Subcutaneous abdominal adipose tissue (tissue), 5 donors: ENCODE measurements at regions not wholly inside any gene's neighbourhood (a gene's known extent, or its start where the extent isn't known, plus 50 kb on each side); places are given as distances from the start of the nearest gene placed in this dataset.

Experiments
- H3K27ac ChIP-seq: one replicate; pipeline ENCODE4 v1.7.0; 2013; ENCODE audit warnings: low read depth, mild to moderate bottlenecking, inconsistent platforms, low read length, moderate library complexity
- H3K27me3 ChIP-seq, 5 donors: one replicate each; pipeline ENCODE4 v1.7.0; 2013; ENCODE audit warnings: low read length in 5 of 5, inconsistent platforms in 1 of 5; ENCODE audit not compliant: control insufficient read depth in 5 of 5, insufficient read depth in 4 of 5
- H3K36me3 ChIP-seq, 5 donors: one replicate each; pipeline ENCODE4 v1.7.0; 2013; ENCODE audit warnings: low read length in 5 of 5; ENCODE audit not compliant: control insufficient read depth in 5 of 5, insufficient read depth in 5 of 5
- H3K4me1 ChIP-seq, 5 donors: one replicate each; pipeline ENCODE4 v1.7.0; 2013; ENCODE audit warnings: low read length in 5 of 5, mild to moderate bottlenecking in 3 of 5, moderate library complexity in 1 of 5; ENCODE audit not compliant: control insufficient read depth in 5 of 5, insufficient read depth in 5 of 5
- H3K4me3 ChIP-seq, 5 donors: one replicate each; pipeline ENCODE4 v1.7.0; 2013; ENCODE audit warnings: low read length in 5 of 5, low read depth in 1 of 5
- H3K9ac ChIP-seq, 5 donors: one replicate each; pipeline ENCODE4 v1.7.0; 2013; ENCODE audit warnings: low read length in 5 of 5, mild to moderate bottlenecking in 4 of 5, moderate library complexity in 3 of 5
- H3K9me3 ChIP-seq, 5 donors: one replicate each; pipeline ENCODE4 v1.7.0; 2013; ENCODE audit warnings: low read length in 5 of 5; ENCODE audit not compliant: control insufficient read depth in 5 of 5
- donor health status: healthy.
- donor health status: healthy.
- donor health status: healthy.
- donor health status: healthy.
- donor health status: healthy.

DNA sequence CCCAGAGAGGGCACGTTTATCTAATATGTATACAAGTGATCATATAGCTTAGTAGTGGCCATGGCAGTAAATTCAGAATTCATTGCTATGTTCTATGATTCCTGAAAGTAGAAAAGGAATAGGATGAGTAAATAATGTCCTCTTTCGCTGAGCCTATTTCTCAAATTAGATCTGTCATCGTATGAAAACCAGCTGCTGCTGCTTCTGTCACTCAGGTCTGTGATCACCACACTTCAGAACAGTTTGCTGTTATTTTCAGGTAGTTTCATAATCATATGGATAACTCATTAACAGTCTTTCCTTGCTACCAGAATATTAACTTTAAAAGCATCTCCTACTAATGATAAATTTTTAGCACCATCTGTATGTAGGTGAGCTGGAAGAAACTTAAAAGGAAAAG is 289.1 kb upstream of the AZI2 start:
- no peaks in the 10 kb centered on the region for H3K36me3 ChIP-seq
- H3K4me1 ChIP-seq: no peaks in the 10 kb centered on the region
- H3K9me3 ChIP-seq: no peaks in the 10 kb centered on the region
- no peaks in the 10 kb centered on the region for H3K27me3 ChIP-seq
- no peak overlapping the region for H3K27ac ChIP-seq
- no peak overlapping the region for H3K9ac ChIP-seq
- no peak overlapping the region for H3K4me3 ChIP-seq

DNA sequence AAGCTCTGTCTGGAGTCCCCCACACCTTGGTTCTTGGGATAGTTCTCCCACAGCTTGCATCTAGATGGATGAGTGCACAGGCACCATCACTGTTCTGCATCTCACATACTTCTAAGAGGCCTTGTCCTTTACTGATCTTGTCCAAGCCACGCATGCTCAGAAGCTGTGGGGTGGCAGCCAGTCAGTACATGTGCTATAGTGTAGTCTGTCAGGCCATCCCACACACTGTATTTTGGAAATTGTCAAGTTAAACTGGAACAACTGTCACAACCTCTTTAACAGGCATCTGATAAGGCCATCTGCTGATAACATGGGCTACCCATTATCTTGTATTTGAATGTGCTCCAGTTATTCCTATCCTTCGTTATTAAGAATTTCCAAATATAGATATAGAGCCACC is 296.5 kb upstream of the AZI2 start:
- Histone ChIP-seq H3K27me3 (no peaks in the 10 kb centered on the region), H3K36me3 (no peaks in the 10 kb centered on the region), H3K27ac (no peak overlapping the region), H3K9ac (no peak overlapping the region), H3K9me3 (no peaks in the 10 kb centered on the region), H3K4me3 (no peak overlapping the region), H3K4me1 (no peaks in the 10 kb centered on the region)

DNA sequence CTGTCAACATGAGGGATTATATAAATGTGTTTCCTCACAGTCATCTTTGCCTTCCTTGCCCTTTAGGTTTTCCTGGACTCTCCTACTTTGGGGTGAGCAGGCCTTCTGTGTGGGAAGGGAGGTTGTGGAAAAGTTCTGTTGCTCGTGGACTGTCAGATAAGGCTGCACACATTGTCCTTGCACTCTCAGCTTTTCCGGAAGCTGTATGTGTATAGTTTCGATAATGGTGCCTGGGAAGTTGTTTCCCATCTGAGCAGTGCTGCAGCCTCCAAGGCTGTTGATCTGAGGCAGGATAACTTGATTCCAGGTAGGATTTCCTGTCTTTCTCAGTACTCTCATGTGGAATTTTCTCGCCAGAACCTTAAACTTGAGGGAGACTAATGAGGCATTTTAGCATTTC is 297.8 kb upstream of the AZI2 start:
- Histone ChIP-seq H3K4me1 (no peaks in the 10 kb centered on the region), H3K9ac (no peak overlapping the region), H3K9me3 (no peaks in the 10 kb centered on the region)

DNA sequence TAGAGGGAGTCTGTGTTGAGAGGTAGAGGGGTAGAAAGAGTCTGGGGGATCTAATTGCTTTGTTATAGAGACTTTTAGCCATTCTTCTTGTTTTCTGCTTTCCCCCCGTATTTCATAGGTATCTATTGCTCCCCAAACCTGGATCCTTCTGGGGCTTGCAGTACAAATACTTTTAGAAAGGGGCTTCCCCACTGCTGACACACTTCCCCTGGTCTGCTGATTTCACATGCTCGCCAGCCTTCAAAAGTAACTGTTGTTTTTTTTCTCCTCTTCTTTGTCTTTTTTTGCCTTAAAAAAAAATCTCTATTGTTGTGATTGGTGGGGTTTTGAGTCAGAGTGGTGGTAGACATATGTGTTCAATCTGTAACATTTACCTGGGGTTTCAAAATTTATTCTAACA is 300.6 kb upstream of the AZI2 start:
- Histone ChIP-seq H3K27ac (no peak overlapping the region), H3K4me3 (no peak overlapping the region), H3K9me3 (no peaks in the 10 kb centered on the region), H3K36me3 (no peaks in the 10 kb centered on the region), H3K27me3 (no peaks in the 10 kb centered on the region), H3K9ac (no peak overlapping the region), H3K4me1 (no peaks in the 10 kb centered on the region)

More for the DNA sequence above, 297.8 kb upstream of the AZI2 start:
- Histone ChIP-seq H3K27ac (no peak overlapping the region), H3K4me3 (no peak overlapping the region), H3K27me3 (no peaks in the 10 kb centered on the region), H3K36me3 (no peaks in the 10 kb centered on the region)

DNA sequence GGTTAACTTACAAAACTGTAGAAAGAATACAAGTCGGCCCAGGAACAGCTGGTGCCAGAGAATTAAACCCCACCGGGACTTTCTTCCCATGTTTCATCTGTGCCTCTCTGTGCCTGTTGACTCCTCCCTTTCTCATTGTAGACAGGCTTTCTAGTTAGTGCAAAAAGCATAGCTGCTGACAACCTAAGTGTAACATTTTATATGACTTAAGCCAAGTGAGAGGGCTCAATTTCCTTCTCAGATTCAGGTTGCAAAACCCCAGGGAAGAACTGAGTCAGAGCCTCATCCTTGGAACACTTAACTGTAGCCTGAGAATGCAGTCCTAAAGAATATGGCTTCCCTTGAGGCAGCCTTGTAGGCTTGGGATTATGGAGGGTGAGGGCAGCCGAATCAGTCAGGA is 302.5 kb upstream of the AZI2 start:
- Histone ChIP-seq H3K9me3 (no peaks in the 10 kb centered on the region), H3K4me3 (no peak overlapping the region), H3K36me3 (no peaks in the 10 kb centered on the region), H3K9ac (no peak overlapping the region), H3K4me1 (no peaks in the 10 kb centered on the region), H3K27ac (no peak overlapping the region), H3K27me3 (no peaks in the 10 kb centered on the region)

DNA sequence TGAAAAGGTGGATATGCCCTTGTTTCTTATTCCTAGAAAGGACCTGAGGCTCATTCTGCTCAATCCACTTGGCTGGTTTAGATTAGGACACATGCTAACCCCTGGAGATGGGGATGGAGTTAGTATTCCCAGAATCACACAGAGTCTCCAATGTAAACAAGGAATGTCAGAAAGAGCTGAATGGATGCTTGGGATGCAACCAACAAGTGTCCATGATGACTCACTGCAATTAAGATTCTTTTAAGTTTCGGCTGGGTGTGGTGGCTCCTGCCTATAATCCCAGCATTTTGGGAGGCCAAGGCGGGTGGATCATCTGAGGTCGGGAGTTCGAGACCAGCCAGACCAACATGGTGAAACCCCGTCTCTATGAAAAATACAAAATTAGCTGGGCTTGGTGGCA is 315.5 kb upstream of the AZI2 start:
- H3K9me3 ChIP-seq: no peaks in the 10 kb centered on the region
- no peaks in the 10 kb centered on the region for H3K36me3 ChIP-seq
- H3K4me3 ChIP-seq: no peak overlapping the region
- no peaks in the 10 kb centered on the region for H3K27me3 ChIP-seq
- peaks cover 0 to 3% (median 0%) of the 10 kb centered on the region in 5 donors for H3K4me1 ChIP-seq
- no peak overlapping the region for H3K9ac ChIP-seq
- H3K27ac ChIP-seq: no peak overlapping the region

DNA sequence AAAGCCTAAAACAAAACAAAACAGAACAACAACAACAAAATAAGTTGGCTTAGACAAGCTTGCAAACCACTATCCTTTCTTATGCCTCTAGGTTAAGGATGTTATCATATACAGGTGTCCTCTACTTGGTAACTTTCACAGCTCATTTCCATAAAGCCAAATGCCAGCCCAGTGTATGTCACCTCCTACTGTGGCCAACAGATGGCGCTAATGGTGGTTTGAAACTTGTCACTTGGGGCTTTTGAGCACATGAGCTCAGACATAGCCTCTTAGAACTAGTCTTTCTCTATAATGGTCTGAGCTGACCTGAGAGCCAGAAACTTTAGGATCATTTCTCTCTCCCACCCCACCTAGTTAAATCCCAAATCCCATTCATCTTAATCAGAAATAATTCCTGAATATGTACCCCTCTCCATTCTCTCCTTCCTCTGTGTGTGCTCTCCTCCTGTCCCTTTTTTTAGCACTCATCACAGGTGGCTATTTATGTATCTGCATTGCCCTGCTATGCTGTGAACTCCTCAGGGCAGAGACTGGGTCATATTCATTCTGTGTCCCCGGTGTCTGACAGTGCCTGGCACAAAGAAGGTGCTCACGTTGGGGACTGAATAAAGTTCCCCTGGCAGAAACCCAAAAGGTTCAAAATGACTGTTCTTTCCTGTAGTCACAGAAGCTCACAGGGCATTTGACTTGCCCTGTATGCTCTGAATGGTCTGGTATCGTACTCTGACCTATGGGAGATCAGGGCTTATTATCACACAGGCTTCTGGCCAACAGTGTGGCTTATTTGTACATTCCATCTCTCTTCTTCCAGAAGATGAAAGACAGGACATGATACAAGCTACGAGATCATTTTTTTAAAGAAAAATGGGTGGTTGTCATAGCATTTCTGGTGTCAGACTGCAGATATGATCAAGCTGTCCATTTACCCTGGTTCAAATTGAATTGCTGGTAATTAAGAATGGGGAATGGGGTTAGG is 319.3 kb upstream of the AZI2 start:
- H3K9me3 ChIP-seq: no peaks in the 10 kb centered on the region
- H3K36me3 ChIP-seq: no peaks in the 10 kb centered on the region
- peaks cover 0 to 10% (median 0%) of the 10 kb centered on the region in 5 donors for H3K4me1 ChIP-seq
- H3K27me3 ChIP-seq: no peaks in the 10 kb centered on the region
- no peak overlapping the region for H3K27ac ChIP-seq
- H3K9ac ChIP-seq: no peak overlapping the region
- H3K4me3 ChIP-seq: no peak overlapping the region

DNA sequence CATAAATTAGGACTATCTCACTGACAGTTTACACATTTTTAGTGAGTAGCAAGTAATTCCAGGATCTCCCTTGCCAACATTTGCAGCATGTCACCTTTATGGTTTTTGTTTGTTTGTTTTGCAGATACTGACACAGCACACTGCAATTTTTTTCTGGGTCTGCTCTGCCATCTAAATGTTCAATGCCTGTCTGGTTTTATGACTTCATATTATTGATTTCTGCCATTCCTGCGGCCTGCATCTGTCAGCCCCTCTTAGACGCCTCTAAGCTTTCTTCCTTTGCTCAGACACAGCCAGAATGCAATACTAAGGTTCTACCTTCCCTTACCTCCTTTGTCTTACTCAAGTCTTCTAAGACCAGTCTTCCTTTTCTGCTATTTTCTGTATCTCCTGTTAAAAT is 321.2 kb upstream of the AZI2 start:
- H3K9ac ChIP-seq: no peak overlapping the region
- H3K4me3 ChIP-seq: no peak overlapping the region
- no peak overlapping the region for H3K27ac ChIP-seq
- H3K9me3 ChIP-seq: no peaks in the 10 kb centered on the region
- H3K36me3 ChIP-seq: no peaks in the 10 kb centered on the region
- H3K27me3 ChIP-seq: no peaks in the 10 kb centered on the region
- H3K4me1 ChIP-seq: peaks cover 0 to 10% (median 0%) of the 10 kb centered on the region in 5 donors

DNA sequence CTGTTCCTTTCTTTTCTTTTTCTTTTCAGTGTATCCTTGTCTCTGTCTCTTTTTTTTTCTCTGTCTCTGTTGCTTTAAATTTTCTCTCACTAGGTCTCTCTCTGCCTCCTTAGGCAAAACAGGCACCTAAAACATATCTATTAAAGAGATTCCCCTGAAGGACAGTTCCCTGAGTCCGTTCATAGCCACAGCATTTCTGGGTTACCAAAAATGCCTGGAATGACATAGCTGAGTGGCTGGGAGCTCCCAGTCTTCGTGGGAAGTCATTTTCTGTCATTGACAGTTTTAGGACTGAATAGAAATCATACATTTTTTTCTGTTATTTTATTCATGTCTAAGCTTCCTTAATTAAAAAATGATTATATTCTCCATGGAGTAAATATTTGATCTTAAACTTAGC is 323.8 kb upstream of the AZI2 start:
- H3K4me3 ChIP-seq: no peak overlapping the region
- no peaks in the 10 kb centered on the region for H3K36me3 ChIP-seq
- H3K9me3 ChIP-seq: no peaks in the 10 kb centered on the region
- no peak overlapping the region for H3K27ac ChIP-seq
- no peaks in the 10 kb centered on the region for H3K27me3 ChIP-seq
- no peak overlapping the region for H3K9ac ChIP-seq
- peaks cover 0 to 10% (median 0%) of the 10 kb centered on the region in 5 donors for H3K4me1 ChIP-seq

DNA sequence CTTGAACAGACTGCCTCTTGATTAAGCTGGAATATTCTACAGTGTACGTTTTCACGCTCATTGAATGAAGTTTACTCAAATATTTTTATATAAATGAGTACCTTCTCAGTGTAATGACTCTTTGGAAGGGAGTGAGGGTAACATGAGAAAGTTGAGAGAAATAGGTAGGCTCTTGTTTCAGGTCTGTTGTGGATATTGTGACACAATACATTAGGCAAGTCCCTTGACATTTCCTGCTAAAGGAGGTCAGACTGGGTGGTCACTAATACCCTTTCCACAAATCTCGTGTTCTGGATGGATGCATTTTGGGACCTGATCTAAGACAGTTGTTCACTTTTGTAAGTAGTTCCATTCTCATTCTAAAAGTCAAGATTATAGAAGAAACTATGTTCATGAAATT is 324.8 kb upstream of the AZI2 start:
- Histone ChIP-seq H3K9me3 (no peaks in the 10 kb centered on the region), H3K27ac (no peak overlapping the region)

More for the DNA sequence above, 324.8 kb upstream of the AZI2 start:
- H3K27me3 ChIP-seq: no peaks in the 10 kb centered on the region
- no peak overlapping the region for H3K4me3 ChIP-seq
- H3K36me3 ChIP-seq: no peaks in the 10 kb centered on the region
- H3K4me1 ChIP-seq: peaks cover 0 to 7% (median 0%) of the 10 kb centered on the region in 5 donors
- no peak overlapping the region for H3K9ac ChIP-seq
